Ovary (tissue), 7 donors: ENCODE measurements at regions not wholly inside any gene's neighbourhood (a gene's known extent, or its start where the extent isn't known, plus 50 kb on each side); places are given as distances from the start of the nearest gene placed in this dataset.
A peak's percentile ranks its signal among the peaks of the same experiment; 100 is the strongest.

ENCODE experiments used
- DNase-seq, 5 donors: peaks; one replicate each; pipeline ENCODE4 v3.0.0-alpha.2; 2019 to 2020
- H3K27ac ChIP-seq, 2 donors: fragments of 200-600 bp; one replicate each; pipeline versions ENCODE4 v1.5.1 to v1.8.0; 2019 to 2022
- H3K27me3 ChIP-seq: fragments of 200-600 bp; one replicate; pipeline ENCODE4 v1.8.0; 2022
- H3K36me3 ChIP-seq: fragments of 200-600 bp; sonication (generic); one replicate; pipeline ENCODE4 v1.5.1; 2019
- H3K4me1 ChIP-seq: one replicate; pipeline ENCODE4 v1.8.1; 2013; ENCODE audit warnings: mild to moderate bottlenecking, moderate library complexity; ENCODE audit not compliant: insufficient read depth
- H3K4me3 ChIP-seq: fragments of 200-600 bp; sonication (generic); one replicate; pipeline ENCODE4 v1.5.1; 2017
- H3K9me3 ChIP-seq, 2 donors: fragments of 200-600 bp in 1 of 2; sonication (generic) in 1 of 2; one replicate each; pipeline versions ENCODE4 v1.5.1 to v1.8.1; 2013 to 2019; ENCODE audit warnings: mild to moderate bottlenecking in 1 of 2, moderate library complexity in 1 of 2
- CTCF ChIP-seq, 3 donors: fragments of 450-650 bp in 2 of 3; fragments of 200-600 bp in 1 of 3; IDR thresholded peaks; one replicate each; pipeline versions ENCODE4 v1.5.1 to v1.8.0; 2016 to 2022; ENCODE audit warnings: antibody characterized with exemption in 3 of 3, mild to moderate bottlenecking in 1 of 3
- EP300 ChIP-seq: sonication (generic); formaldehyde crosslinking; IDR thresholded peaks from one replicate; pipeline ENCODE4 v1.6.1; 2017; ENCODE audit warnings: antibody characterized with exemption
- POLR2A ChIP-seq: fragments of 450-650 bp; IDR thresholded peaks from one replicate; pipeline ENCODE4 v1.6.1; 2017; ENCODE audit warnings: antibody characterized with exemption, mild to moderate bottlenecking, moderate library complexity
- WGBS, 3 donors: extraction: QIAGEN DNeasy Blood & Tissue Kit in 1 of 3; methylation state at CpG; one replicate each; pipeline versions ENCODE4 v1.1.5 to v1.1.7; 2013 to 2017; 5-methylcytosine and 5-hydroxymethylcytosine counted together
- intact Hi-C, 4 donors: fragments of 100-400 bp; cut with DNase I; formaldehyde crosslinking; loops; one replicate each; pipeline versions ENCODE4 v1.11.0 to v1.15.1; 2022 to 2023
- donor health status: DM: no; HTN: no; CAD: no; lungs with moderate emphysema.
- donor health status: DM: no; HTN: no; CAD: no.
- donor health status: Bipolar disorder and iron deficiency.
- donor health status: DM: no; HTN: no; CAD: no.
- donor health status: DM: yes; HTN: yes; CAD: no.

GRCh38 chr11:121928597-121929580 is 187.1 kb downstream of the BLID start:
- WGBS, 3 donors, result 6 to 13% (median 7%) methylated on average over 16 of the region's 16 CpGs
- H3K4me1 ChIP-seq, result peaks cover 2% of the 10 kb centered on the region
- no peaks in the 10 kb centered on the region for H3K27me3 ChIP-seq
- DNase-seq, result peak; percentile 40 to 69 (median 65)
- H3K27ac ChIP-seq, result peak overlapping the region in 1 of 2 donors; percentile 63
- no peaks in the 10 kb centered on the region for H3K36me3 ChIP-seq
- intact Hi-C loops, result no loop called here
- no peak for TF ChIP-seq CTCF (IDR thresholded peaks at IDR 0.05)
- H3K9me3 ChIP-seq, result no peaks in the 10 kb centered on the region
- peak overlapping the region; percentile 23 for H3K4me3 ChIP-seq

GRCh38 chr11:121927789-121928188 is 188.2 kb downstream of the BLID start:
- no peaks in the 10 kb centered on the region for H3K27me3 ChIP-seq
- H3K36me3 ChIP-seq, result no peaks in the 10 kb centered on the region
- H3K4me1 ChIP-seq, result peaks cover 3% of the 10 kb centered on the region
- no peak overlapping the region for H3K27ac ChIP-seq
- H3K4me3 ChIP-seq, result no peak overlapping the region
- no peak for DNase-seq
- 74 to 80% (median 79%) methylated on average over 6 of the region's 6 CpGs for WGBS, 3 donors
- no peaks in the 10 kb centered on the region for H3K9me3 ChIP-seq
- TF ChIP-seq CTCF (IDR thresholded peaks at IDR 0.05), result no peak
- no peak for TF ChIP-seq EP300
- TF ChIP-seq POLR2A, result no peak
- intact Hi-C loops, result no loop called here

GRCh38 chr11:121927097-121927785 is 188.8 kb downstream of the BLID start:
- TF ChIP-seq POLR2A (no peak), CTCF (IDR thresholded peaks at IDR 0.05) (no peak), EP300 (no peak)
- no peak for DNase-seq
- 81 to 85% (median 83%) methylated on average over 8 of the region's 8 CpGs for WGBS, 3 donors

GRCh38 chr11:121924191-121924590 is 191.8 kb downstream of the BLID start:
- Histone ChIP-seq H3K27me3 (no peaks in the 10 kb centered on the region), H3K9me3 (no peaks in the 10 kb centered on the region), H3K36me3 (no peaks in the 10 kb centered on the region), H3K4me3 (no peak overlapping the region), H3K27ac (no peak overlapping the region), H3K4me1 (peaks cover 1% of the 10 kb centered on the region)
- intact Hi-C loops, result no loop called here
- WGBS, 3 donors, result 96 to 97% (median 96%) methylated on average over 6 of the region's 6 CpGs
- TF ChIP-seq CTCF (IDR thresholded peaks at IDR 0.05), result no peak
- no peak for DNase-seq

More at GRCh38 chr11:121927097-121927785, 188.8 kb downstream of the BLID start:
- intact Hi-C loops, result no loop called here
- H3K9me3 ChIP-seq, result no peaks in the 10 kb centered on the region
- H3K4me3 ChIP-seq, result no peak overlapping the region
- peaks cover 3% of the 10 kb centered on the region for H3K4me1 ChIP-seq
- H3K36me3 ChIP-seq, result no peaks in the 10 kb centered on the region
- no peaks in the 10 kb centered on the region for H3K27me3 ChIP-seq
- no peak overlapping the region for H3K27ac ChIP-seq
